GM18502 (cell line): ENCODE measurements at regions not wholly inside any gene's neighbourhood (a gene's known extent, or its start where the extent isn't known, plus 50 kb on each side); places are given as distances from the start of the nearest gene placed in this dataset.
"Not testable (repeated sequence)": the region's sequence is repeated elsewhere in the genome, so short reads cannot be mapped to it uniquely, and the experiment has no call there.

Experiments
- ATAC-seq: cut with Tn5 transposase; IDR thresholded peaks from one replicate; pipeline ENCODE4 v1.9.1; 2021; ENCODE audit warnings: mild to moderate bottlenecking; ENCODE audit not compliant: unreplicated experiment, poor library complexity

- no peak for ATAC-seq
Observed at GRCh38 chr1:99533909-99534637, 111.8 kb upstream of the PALMD start.

GRCh38 chr1:99534638-99534930, 111.3 kb upstream of the PALMD start:
- no peak for ATAC-seq

GRCh38 chr1:99535470-99536164, 110.3 kb upstream of the PALMD start:
- ATAC-seq: no peak

- ATAC-seq: no peak
Observed at GRCh38 chr1:99537886-99538617, 107.9 kb upstream of the PALMD start.

DNA sequence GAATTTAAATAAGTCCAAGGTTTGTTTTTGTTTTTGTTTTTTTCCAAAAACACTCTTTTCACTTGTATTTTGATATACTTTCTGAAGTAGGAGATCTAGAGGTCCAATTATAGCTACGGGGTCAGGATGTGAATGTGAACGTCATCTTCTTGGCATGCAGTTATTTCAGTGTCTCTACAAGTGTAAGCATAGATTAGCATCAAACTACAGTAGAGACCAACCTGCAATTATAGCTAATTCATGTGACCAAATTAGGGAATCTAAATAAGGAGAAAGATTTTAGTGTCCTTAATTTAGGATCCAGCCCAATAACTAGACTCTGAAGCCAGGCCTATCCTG, 107.3 kb upstream of the PALMD start:
- no peak for ATAC-seq

- no peak for ATAC-seq
Observed at GRCh38 chr1:99539131-99539530, 106.8 kb upstream of the PALMD start.

- ATAC-seq: no peak
Observed at GRCh38 chr1:99540744-99541143, 105.2 kb upstream of the PALMD start.

- no peak for ATAC-seq
Observed at GRCh38 chr1:99544328-99544727, 101.6 kb upstream of the PALMD start.

DNA sequence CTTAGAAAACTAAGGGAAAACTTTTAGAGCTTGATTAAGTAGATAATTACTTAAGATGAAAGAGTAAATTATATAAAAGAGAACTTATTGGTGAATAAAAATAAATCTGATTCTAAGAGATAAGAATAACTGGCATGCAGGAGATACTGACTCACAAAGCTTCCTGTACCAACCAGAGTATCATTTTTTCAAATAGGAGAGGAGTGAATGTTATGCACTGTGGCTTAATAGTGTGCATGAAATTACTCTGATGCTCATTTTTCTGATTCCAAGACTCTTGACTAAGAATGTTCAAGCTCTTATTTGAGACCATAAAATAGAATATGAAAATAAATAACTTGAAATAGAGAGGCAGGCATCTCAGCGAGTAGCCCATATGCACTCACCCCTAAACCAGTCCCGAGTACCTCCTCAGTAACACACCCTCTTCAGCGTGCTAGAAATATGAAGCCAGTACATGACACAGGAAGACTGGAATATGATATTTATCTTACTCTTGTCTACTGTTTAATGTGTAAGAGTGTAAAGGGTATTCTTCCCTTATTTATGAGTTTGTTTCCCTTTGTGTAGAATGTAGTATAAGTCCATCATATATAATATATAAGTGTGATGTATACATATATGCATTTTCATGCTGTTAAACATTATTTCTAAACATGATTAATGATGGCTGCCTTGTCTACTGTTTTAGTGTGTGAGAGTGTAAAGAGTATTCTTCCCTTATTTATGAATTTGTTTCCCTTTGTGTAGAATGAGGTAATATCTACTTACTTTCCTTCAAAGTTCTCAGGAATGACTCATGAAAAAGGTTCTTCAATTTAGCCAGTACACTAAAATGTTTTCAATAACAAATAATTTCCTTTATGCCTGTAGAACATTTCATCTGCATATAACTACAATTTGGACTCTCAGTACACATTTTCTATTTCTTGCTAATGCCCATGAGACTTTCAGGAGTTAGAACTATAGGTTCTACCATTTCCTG, 99.2 kb upstream of the PALMD start:
- ATAC-seq: no peak

DNA sequence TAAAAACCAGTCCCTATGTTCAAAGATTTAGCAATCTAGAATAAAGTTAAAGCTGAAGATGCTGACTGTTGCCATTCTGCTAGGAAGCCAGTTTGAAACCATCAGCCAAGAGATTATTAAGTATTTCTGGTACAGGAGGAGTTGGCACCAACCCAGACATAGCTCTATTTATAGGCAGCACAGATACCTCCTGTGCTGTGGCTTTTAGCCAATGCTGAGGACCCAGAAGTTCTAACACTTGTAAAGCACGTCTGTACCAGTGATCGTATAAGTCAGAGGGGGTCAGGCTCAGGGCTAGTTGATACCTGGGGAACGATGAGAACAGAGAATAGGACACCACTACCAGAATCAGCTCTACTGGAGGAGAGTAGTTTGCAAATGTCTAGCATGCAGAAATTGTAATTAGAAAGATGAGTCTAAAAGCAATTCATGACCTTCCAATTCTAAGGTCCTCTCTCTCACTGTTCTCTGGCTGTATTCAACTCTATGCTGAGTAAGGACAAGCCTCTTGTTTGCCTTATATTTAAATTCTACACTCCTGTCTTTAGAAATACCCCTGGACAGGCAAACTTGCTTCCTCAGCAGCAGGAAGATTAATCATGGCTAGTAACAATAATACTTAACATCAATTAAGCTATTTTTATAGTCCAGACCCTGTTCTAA, 96.8 kb upstream of the PALMD start:
- ATAC-seq: no peak

DNA sequence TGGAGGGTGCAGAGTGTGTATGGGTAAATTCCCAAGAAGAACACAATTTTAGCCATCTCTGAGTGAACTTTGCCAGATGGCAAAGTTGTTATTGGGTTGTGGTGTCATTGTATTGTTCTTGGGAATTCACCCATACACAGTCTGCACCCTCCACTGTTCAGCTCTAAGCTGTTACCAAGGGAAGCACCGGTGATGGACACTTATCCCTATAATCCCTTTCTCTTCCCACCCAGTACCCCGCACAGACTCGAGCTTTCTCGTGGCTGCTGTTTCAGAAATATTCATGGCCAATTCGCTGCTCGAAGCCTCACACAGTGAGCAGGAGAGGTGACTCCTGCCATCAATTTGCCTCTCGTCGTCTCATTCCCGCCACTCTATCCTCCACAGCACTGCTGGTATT, 95.7 kb upstream of the PALMD start:
- ATAC-seq: no peak

DNA sequence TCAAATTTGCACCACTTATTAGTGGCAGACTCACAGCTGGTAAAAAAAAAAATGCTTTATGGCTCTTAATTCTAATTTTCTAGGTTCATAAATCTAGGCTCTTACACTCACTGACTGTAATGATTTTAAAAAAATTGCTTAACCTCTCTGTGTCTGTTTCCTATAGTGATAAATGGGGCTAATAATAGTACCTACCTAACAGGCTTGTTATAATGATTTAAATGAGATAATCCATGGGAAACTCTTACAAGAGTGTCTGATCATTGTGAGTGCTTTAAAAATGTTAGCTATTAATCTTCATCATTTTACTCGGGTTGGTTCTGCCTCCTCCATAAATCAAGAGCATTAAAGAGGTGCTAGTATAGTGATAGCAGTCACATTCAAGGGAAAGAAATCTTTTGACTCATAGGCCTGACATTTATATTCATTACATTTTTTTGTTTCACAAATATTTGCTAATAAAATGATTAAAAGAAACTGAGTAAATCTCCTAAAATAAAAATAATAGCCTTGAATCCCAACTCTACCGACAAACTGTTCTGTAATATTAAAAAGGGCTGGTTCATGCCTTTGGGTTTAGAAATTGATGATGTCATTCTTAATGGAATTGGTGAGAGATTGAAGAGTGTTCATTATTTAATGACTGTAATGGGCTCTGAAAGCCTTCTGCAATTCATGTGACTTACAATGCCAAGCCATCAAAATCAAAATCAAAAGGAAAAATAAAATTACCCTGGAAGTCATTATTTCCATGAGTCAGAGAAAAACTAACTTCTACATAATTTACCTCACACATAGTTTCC, 93.9 kb upstream of the PALMD start:
- ATAC-seq: no peak

- no peak for ATAC-seq
Observed at GRCh38 chr1:99553301-99553700, 92.6 kb upstream of the PALMD start.

DNA sequence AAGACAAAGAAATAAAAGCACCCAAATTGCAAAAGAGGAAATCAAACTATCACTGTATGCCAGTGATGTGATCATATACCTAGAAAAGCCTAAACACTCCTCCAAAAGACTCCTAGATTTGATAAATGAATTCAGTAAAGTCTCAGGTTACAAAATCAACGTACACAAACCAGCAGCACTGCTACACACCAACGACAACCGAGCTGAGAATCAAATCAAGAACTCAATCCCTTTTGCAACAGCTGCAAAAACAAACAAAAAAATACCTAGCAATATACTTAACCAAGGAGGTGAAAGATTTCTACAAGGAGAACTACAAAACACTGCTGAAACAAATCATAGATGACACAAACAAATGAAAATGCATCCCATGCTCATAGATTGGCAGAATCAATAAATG, 92.1 kb upstream of the PALMD start:
- ATAC-seq: not testable (repeated sequence)

DNA sequence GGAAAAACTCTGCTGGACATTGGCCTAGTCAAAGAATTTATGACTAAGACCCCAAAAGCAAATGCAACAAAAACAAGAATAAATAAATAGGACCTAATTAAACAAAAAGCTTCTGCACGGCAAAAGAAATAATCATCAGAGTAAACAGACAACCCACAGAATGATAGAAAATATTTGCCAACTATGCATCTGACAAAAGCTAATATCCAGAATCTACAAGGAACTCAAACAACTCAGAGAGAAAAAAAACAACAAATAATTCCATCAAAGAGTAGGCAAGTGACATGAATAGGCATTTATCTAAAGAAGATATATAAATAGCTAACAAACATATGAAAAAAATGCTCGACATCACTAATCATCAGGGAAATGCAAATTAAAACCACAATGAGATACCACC, 91.2 kb upstream of the PALMD start:
- ATAC-seq: no peak

DNA sequence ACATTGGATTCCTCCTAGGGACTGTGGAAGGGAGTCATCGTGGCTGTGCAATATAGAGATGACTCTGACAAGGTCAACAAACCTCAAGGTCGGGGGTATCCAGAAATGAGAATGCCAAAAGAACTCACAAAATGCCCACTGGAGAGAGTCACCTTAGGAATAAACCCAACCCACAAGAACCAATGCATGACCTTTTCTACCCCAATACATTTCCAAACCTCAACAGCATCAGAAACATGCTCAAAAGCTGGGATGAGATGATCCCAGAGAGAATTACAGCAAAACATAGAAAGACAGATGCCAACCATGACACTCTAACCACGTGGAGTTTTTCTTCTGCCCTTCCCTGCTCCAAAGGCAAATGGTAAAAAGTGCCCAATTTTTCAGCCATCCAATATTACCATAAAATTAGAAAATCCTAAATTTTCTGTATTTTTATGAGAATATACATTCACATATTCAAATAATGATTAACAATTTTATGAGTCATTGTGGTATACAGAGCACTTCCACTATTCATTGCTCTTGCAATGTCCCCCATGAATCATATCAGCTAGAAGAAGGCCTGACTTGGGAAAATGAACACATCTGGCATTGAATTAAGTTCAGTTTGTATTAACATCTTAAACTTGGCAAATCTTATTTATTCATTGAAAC, 88.2 kb upstream of the PALMD start:
- no peak for ATAC-seq

DNA sequence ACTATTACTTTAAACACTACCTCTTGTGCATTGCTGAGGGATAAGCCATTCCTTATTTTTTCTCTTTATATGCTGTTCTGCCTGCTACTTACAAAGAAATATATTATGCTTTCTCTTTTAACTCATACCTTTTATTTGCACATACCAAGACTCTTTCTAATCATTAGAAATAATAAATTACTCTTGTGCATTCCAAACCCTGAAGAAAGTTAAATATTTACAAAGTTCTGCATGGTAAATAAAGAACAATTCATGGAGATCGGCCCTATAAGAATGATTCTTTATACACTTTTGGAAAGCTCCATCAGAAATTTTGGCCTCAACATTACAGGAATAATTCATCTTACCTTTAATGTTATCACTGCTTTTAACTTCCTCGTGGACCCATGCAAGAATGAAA, 86.7 kb upstream of the PALMD start:
- no peak for ATAC-seq

DNA sequence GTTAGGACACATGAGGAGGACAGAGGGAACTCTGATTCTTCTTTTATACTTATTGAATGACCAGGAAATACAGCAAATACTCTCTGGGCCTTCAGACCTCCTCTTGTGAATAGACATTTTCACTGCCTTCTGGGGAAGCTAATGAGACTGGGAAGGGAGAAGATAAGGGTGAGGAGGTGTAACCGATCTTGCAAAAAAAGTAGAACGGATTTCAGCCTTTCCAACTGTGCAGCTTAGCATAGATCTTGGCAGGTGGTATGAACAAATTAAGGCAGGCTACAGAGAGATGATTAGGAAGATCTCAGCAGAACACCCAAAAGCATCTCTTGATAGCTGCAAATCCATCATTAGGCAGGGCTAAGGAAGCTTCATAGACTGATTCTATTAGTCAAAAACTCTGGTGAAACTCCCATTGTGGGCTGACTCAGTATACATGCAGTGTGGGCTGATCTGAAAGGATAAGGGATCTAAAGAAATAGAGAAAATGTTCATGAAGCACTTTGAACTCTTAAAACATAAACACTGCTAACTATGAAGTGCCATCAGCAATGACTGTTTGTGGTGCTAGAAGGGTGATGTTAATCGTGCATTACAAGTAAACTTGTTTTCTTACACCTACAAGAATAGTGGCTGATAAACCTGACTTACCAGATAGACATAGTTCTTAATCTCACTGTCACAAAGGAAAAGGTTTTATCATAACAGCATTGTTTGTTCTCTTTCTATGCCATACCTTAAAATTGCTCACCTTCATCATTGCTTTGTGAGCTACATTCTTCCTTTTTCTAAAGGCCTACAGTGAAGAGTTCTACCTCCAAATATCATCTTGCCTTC, 85.5 kb upstream of the PALMD start:
- no peak for ATAC-seq
